NAMALWA (cell line): ENCODE measurements at regions not wholly inside any gene's neighbourhood (a gene's known extent, or its start where the extent isn't known, plus 50 kb on each side); places are given as distances from the start of the nearest gene placed in this dataset.
"Not testable (repeated sequence)": the region's sequence is repeated elsewhere in the genome, so short reads cannot be mapped to it uniquely, and the experiment has no call there.

Source experiments
- DNase-seq: peaks from one replicate; pipeline ENCODE4 v3.0.0-alpha.2; 2015; ENCODE audit warnings: low spot score

DNA sequence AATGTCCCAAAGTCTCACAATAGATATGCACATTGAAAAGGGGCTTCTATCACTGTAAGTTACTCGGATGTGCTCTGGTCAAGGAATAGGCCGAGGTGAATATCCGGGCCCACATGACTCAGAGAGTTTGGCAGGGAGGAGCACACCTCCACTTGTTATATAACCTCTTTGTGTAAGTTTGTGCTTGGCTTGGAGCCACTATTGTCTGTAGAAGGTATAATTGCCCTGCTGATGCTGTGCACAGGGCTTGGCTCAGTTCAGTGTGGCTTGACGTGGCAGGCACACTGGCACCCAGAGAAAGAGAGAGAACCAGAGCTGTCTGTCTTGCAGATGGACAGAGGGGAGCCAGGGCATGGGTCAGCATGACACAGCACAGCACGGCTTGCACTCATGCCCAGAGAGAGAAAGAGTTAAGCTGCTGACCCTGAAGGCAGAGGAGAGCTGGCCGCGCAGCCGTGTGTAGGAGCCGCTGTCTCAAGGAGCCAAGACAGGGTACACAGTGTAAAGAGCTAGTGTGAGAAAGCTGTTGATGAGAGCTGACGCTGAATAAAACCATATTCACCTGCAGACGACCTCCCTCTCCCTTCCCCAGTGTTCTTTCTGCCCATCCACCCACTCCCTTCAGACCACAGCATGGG is 482.5 kb downstream of the C6orf118 start:
- DNase-seq, result no peak

DNA sequence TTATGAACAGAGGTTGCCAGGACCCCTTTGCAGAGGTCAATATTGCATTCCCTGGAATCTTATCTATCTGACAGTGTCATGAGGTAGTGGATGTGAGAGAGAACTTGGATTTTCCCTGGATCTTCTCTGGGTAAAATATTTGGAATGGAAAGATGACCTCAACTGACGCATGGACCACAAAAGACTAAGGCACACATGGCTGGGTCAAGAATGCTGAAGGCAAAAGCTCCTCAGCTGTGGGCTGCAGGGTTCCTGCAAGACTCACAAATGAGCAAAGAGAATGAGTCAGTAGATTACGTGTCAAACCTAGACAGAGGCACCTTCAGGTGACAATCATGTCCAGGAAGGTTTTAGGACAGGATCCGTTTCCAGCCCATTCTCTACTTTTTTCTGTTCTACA is 484.0 kb downstream of the C6orf118 start:
- no peak for DNase-seq

DNA sequence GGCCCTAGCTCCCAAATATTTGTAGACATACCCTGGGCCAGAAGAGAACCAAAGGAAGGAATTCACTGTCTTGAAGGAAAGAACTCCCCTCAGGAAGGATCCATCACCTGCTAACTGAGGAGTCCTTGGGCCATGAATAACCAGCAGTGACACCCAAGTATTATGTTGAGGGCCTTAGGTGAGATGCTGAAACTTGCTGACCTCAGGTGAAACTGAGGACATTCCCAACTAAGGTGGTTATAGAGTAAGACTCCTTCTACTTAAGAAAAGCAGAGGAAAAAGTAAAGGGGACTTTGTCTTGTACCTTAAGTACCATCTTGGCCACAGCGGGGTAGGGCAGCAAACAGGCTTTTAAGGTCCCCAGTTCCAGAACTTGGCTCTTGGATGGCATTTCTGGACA is 491.7 kb downstream of the C6orf118 start:
- DNase-seq, result no peak

DNA sequence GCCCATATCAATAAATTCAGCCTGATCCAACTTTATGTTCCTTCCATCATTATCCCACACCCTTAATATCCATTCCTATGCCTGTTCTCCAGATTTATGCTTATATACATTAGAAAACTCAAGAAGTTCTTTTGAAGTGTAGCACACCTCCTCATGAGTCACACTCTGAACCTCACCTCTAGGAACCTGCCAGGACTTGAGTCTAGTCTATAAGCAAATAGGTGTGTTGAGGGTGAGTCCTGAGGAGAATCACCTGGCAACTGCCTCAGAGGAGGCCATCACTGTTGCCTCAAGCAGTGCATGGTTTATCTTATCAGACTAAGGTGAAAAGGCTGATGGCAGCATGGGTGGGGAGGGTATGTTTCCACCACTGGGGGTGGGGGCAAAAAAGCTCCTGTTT is 496.7 kb downstream of the C6orf118 start:
- DNase-seq, result no peak

DNA sequence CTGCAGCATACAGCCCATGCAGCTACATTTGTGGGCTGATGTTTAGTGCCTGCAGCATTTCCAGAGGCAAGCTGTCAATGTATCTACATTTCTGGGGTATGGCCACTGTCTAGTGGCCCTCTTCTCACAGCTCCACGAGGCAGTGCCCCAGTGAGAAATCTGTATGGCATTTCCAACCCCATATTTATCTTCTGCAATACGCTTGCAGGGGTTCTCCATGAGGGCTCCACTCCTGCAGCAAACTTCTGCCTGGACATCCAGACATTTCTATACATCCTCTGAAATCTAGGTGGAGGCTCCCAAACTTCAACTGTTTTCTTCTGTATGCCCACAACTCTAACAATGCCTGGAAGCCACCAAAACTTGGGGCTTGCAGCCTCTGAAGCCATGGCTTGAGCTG is 502.3 kb downstream of the C6orf118 start:
- DNase-seq, result no peak

DNA sequence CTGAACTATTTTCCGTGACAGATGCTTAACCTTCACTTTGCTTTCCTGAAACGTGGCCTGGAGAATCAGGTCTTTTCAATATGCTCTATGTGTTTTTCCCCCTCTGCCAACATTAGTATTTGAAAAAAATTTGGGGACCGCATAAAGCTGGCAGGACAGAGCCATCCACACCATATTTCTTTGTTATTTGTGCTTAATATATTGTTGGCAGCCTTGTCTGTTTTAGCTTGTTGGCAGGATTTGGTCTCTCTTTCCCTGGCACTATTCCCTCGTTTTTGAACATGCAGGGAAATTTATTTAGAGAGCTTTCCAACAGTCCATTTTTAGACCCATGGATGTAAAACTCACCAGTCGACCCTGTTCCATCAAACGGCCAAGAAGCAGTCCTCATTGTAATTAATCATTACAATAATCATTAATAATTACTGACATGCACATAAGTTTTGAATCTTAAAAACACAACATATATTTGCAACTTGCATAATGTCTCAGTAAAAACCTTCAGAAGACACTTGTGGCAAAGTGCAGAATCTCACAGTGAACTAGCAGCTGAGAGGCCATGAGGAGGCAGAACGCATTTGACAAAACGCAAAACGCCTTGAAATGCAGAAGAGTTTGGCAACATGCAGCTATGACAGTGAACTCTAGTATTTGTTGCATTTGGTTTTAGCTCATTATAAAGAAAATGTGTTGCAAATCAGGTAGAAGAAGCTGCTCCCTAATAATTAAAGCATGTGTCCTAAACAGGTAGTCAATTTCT is 514.2 kb downstream of the C6orf118 start:
- DNase-seq, result no peak

DNA sequence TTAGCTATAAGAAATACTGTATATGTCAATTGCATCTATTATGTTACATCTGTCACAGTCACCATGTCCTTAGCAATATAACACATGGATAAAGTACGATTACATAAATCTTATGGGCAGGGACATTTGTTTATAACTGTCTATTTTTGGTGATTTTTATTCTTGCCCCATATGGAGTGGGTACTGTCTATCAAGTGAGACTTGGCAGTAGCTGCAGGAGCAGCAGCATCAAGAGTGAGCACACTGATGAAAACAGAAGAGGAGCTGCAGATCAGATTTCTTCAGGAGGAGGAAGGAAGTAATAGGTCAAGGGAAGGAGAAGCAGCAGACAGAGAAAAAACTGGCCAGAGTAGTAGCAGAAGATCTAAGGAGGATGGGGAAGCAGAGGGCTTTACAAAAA is 516.7 kb downstream of the C6orf118 start:
- no peak for DNase-seq

DNA sequence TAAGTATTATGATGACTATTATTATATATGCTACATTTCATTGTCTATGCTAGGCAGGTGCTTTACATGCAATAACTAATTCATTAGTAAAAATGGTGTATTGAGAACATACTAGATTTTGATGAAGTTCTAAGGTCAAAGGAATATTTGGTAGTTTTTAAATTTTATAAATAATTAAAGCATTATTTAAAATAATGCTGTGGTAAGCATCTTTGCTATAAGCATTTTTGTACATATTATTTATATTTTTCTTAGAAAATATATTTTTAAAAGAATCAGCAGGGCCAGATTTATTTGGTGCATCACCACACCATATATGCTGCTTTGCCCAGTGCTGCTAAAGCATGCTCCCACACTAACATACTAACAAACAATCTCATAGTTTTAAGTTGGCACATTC is 517.9 kb downstream of the C6orf118 start:
- DNase-seq, result no peak

DNA sequence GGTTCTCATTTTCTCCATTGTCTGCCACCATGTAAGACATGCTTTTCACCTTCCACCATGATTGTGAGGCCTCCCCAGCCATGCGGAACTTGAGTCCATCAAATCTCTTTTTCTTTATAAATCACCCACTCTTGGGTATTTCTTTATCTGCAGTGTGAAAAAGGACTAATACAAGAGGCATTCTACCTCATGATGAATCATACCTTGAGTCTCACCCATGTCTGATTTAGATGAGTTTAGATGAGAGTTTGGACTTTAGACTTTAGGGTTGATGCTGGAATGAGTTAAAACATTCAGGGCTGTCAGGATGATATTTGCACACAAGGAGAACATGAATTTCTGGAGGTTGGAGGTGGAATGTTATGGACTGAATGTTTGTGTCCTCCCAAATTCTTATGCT is 545.6 kb downstream of the C6orf118 start:
- DNase-seq, result no peak

DNA sequence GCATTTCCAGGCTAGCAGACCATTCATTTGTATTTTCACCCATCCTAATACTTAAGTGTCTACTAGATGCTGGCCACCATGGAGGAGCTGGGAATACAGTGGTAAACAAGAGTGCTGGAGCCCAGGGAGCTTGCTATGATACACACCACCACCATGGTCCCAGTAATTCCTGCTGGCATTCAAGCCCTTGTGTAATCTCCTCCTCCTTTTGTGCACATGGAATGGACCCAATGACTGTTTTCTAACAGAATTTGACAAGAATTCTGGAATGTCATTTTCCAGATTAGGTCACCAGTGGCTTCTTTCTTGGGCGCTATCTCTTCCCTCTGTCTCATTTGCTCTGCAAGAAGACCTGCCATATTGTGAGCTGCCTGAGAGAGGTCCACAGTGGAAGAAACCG is 552.0 kb downstream of the C6orf118 start:
- DNase-seq, result no peak

DNA sequence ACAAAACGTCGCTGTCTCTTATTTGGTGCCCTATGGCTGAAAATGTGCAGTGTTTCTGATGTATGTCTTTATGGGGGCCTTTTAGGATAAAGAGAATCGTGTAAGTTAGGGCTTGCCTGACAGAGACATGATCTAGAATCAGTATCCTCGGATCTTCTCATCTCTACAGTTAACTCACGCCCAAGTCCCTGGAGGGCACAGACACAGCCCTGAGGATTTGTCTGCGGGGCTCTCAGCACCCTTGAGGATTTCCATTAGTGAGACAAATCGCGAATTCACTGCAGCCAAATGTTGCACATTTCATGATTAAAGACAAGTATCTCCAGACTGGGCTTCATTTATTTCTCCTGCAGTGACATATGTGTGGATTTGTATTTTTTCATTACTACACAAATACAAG is 552.7 kb downstream of the C6orf118 start:
- no peak for DNase-seq

DNA sequence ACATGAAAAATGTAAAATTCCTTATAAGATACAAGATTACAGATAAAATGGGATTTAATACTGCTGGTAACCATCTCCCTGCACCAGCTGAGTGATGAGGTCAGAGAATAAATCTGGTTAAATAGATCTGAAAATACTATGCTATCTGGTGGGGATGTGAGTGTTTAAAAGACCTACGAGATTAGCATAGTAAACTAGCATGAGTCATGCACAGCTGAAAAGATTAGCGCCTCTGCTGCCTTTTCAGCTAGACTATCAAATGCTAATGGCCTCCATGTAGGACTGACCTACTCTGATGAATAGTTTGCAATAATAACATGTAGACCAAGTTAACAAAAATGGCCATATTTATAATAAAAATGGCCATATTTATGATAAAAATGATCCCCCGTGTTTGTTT is 553.3 kb downstream of the C6orf118 start:
- DNase-seq, result no peak

DNA sequence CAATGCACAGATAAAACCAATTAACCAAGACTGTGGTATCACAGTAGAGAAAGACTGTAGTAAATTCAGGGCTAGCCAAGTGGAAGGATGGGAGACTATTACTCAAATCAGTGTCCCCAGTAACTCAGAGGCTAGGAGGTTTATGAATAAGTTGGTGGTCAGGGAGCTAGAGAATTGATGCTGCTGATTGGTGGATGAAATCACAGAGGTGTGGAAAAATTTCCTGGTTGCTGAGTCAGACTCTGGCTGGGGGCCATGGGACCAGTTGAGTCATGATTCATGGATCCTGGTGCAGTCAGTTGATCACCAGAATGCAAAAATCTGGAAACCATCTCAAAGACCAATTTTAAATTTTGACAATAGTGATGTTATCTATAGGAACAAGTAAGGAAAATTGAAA is 555.9 kb downstream of the C6orf118 start:
- no peak for DNase-seq

DNA sequence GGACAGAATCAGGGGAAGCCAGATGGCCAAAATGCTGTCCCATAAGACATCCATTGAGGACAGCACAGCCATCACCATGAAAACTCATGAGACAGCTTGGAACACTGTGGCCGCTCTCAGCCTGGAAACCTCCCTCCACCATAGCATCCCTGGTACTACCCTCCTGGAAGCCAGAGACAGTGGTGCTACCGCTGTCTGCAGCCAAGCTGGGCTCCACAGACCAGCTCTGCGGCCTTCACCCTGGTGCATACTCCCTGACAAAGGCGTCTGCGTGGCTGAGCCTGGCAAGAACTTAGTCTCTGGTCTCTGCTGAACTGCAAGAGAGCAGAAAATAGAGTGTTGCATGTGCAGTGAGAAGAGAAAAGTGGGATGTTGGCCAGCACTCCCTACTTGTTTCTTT is 558.0 kb downstream of the C6orf118 start:
- no peak for DNase-seq

DNA sequence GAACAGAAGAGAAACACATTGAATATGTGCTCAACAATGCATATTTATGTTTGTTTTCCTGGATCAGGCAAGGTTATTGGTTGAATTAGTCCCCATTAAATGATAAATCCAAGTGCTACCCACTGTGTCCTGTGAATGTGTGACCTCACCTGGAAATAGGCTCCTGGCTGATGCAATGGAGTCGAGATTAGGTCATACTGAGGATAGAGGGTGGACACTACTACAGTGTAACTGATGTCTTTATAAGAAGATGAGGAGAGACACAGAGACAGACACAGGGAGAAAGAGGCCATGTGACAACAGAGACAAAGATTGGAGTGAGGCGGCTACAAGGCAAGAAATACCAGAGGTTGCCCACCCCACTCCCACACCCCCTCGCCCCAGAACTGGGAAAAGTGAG is 559.3 kb downstream of the C6orf118 start:
- DNase-seq, result no peak

DNA sequence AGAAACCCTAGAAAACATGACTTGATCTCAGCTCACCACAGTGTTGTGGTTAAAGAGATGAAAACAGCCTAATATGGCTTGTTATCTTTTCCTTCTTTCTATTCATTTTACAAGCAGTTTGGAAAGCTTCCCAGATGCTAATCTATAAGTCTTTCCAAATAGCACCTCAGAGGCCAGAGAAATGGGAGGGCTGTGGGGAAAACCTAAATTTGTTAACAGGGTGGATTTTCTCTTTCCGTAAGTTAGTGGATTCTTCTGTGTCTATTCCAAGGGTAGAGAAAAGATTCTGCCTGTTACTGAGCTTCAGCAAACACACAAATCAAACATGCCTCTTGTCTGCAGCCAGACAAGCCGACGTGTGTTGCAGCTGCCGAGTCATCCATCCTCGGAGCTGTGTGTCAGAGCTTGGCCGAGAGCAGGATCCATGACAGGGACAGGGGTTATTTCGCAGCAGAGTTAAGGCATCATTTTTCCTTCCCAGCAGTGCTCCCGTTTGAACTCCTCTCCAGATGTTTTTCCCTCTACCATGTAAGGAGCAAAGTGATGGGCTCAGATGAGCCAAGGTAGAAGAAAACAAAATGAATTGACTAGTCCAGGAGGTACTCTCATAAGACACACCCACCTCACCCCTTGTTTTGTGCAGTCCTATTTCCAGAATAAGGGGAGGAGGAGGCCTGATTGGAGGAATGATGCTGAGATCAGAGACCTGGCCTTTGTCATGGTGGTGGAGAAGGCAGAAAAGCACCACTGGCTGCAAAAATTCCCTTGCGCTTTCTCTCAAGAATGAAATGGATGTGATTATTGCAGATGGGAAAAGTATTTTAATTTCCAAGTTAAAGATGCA is 560.0 kb downstream of the C6orf118 start:
- no peak for DNase-seq

DNA sequence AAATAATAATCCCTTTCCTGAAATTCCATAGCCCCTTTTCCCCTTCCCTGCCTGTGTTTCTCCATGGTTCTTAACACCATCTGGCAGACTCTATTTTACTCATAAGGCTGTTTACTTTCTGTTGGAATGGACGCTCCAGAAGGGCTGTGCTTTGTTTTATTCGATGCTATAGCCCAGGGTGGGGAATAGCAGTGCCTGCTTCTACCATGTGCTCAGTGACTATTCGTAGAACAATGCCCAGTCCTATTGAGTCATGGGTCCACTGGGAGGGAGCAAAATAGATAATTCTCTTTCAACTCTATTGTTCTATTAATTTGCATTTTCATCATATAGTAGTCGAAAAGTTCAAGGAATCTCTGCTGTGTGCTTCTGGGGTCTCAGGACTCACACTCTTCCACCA is 565.1 kb downstream of the C6orf118 start:
- DNase-seq, result no peak

DNA sequence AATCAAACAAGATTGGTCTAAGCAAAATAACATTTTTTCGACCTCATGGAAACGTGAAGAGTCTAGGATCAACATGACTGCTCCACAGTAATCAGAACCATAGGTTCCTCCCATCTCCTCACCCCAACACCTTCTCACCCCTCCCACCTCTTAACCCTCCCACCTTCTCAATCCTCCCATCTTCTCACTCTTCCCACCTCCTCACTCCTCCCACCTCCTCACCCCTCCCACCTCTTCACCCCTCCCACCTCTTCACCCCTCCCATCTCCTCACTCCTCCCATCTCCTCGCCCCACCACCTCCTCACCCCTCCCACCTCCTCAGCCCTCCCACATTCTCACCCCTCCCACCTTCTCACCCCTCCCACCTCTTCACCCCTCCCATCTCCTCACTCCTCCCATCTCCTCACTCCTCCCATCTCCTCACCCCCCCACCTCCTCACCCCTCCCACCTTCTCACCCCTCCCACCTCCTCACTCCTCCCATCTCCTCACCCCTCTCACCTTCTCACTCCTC is 567.4 kb downstream of the C6orf118 start:
- peak; percentile 35 for DNase-seq

DNA sequence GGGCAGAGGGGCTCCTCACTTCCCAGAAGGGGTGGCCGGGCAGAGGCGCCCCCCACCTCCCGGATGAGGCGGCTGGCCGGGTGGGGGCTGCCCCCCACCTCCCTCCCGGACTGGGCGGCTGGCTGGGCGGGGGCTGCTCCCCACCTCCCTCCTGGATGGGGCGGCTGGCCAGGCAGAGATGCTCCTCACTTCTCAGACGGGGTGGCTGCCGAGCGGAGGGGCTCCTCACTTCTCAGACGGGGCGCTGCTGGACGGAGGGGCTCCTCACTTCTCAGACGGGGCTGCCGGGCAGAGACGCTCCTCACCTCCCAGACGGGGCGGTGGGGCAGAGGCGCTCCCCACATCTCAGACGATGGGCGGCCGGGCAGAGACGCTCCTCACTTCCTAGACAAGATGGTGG is 573.3 kb downstream of the C6orf118 start:
- not testable (repeated sequence) for DNase-seq

DNA sequence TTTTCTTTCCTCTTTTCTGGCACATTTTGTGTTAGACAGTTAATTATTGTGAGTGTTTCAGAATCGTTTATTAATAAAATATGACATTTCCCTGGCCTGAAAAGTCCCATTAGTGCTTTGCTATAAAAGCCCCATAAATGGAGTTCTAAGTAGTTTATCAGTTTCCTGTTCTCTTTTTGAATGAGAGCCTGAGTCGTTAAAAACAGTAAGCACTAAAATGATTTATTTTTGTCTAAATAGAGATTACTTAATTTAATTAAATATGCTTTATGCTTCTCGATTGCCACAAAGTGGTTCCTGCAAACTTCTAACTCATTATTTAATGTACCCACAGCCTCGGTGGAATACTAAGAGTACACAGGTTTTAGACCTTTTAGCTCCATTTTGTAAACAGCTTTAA is 577.9 kb downstream of the C6orf118 start:
- no peak for DNase-seq

DNA sequence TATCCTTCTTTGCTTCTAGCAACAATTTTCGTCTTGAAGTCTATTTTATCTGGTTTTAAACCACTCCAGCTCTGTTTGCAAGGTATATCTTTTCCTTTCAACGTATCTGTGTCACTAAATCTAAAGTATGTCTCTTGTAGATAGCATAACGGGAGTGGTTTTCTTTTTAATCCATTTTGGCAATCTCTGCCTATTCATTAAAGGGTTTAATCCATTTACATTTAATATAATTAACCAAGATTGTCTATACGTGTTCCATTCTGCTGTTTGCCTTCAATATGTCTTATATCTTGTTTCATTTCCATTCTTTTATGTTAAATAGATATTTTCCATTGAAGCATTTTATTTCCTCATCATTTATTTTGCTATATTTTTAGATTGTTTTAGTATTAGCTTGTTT is 587.9 kb downstream of the C6orf118 start:
- DNase-seq, result no peak

DNA sequence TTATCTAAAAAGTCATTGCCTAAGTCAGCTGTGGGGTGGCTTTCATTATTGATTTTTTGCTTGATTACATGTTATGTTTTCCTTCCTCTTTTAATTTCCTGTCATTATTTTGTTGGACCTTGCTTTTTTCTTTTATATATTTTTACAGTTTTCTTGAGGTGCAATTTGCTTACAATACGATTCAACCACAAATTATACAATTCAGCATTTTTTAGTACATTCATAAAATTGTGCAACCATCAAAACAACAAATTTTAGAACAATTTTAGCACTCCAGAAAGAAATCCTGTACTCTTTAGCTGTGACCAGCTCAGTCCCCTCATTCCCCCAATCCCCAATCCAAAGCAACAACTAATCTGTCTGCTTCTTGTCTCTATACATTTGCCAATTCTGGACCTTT is 608.9 kb downstream of the C6orf118 start:
- no peak for DNase-seq

DNA sequence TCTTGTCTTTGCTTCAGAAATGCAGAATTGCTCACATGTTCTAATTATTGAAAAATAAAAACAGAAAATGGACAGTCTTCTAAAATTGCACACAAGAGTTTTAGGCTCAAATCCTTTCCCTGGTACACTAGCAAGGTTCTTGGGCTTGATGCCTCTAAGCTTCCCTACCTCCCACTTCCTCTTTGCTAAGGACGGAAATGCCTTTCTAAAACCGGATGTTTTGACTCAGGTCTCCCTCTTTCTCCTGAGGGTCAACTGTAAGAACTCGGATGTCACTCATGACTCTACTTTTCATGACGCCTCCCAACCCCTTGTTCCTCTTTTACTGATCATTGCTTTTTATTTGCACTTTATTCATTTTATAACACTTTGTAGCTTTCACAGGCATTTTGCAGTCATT is 613.5 kb downstream of the C6orf118 start:
- peak; percentile 25 for DNase-seq
